ENCODE measurements at regions not wholly inside any gene's neighbourhood (a gene's known extent, or its start where the extent isn't known, plus 50 kb on each side); places are given as distances from the start of the nearest gene placed in this dataset.

GRCh38 chr17:13909901-13910519 is 159.3 kb upstream of the COX10 start:
- ChIA-PET POLR2A (no interaction called here), CTCF (no interaction called here)
- Histone ChIP-seq H3K4me3 (ENCODE audit: low read depth, low read length) (no peak overlapping the region), H3K27me3 (ENCODE audit: control insufficient read depth, insufficient read depth, low read length) (no peaks in the 10 kb centered on the region), H3K36me3 (ENCODE audit: control insufficient read depth, insufficient read depth, low read length) (no peaks in the 10 kb centered on the region)
- no peak for TF ChIP-seq CTCF (IDR thresholded peaks at IDR 0.05; ENCODE audit: insufficient read depth, low read depth, low read length)
- DNase-seq (ENCODE audit: low read depth): no peak

GRCh38 chr17:13917634-13918033 is 151.7 kb upstream of the COX10 start:
- POLR2A ChIA-PET: no interaction called here
- TF ChIP-seq CTCF (IDR thresholded peaks at IDR 0.05; ENCODE audit: insufficient read depth, low read depth, low read length): no peak

GRCh38 chr17:13918247-13918646 is 151.1 kb upstream of the COX10 start:
- H3K36me3 ChIP-seq (ENCODE audit: control insufficient read depth, insufficient read depth, low read length): no peaks in the 10 kb centered on the region
- ChIA-PET CTCF (no interaction called here), POLR2A (no interaction called here)

More at GRCh38 chr17:13917634-13918033, 151.7 kb upstream of the COX10 start:
- H3K4me3 ChIP-seq (ENCODE audit: low read depth, low read length): no peak overlapping the region
- CTCF ChIA-PET: no interaction called here
- H3K27me3 ChIP-seq (ENCODE audit: control insufficient read depth, insufficient read depth, low read length): no peaks in the 10 kb centered on the region
- no peak for DNase-seq (ENCODE audit: low read depth)
- no peaks in the 10 kb centered on the region for H3K36me3 ChIP-seq (ENCODE audit: control insufficient read depth, insufficient read depth, low read length)

GRCh38 chr17:13919818-13920217 is 149.5 kb upstream of the COX10 start:
- Histone ChIP-seq H3K27me3 (ENCODE audit: control insufficient read depth, insufficient read depth, low read length) (no peaks in the 10 kb centered on the region), H3K4me3 (ENCODE audit: low read depth, low read length) (no peak overlapping the region), H3K36me3 (ENCODE audit: control insufficient read depth, insufficient read depth, low read length) (no peaks in the 10 kb centered on the region)
- CTCF ChIA-PET: no interaction called here
- no peak for TF ChIP-seq CTCF (IDR thresholded peaks at IDR 0.05; ENCODE audit: insufficient read depth, low read depth, low read length)
- POLR2A ChIA-PET: no interaction called here
- no peak for DNase-seq (ENCODE audit: low read depth)

More at GRCh38 chr17:13918247-13918646, 151.1 kb upstream of the COX10 start:
- DNase-seq (ENCODE audit: low read depth): no peak
- H3K27me3 ChIP-seq (ENCODE audit: control insufficient read depth, insufficient read depth, low read length): no peaks in the 10 kb centered on the region
- no peak for TF ChIP-seq CTCF (IDR thresholded peaks at IDR 0.05; ENCODE audit: insufficient read depth, low read depth, low read length)
- H3K4me3 ChIP-seq (ENCODE audit: low read depth, low read length): no peak overlapping the region

- ChIA-PET POLR2A (no interaction called here), CTCF (no interaction called here)
- H3K4me3 ChIP-seq (ENCODE audit: low read depth, low read length): no peak overlapping the region
Measured at GRCh38 chr17:13920413-13920812, 148.9 kb upstream of the COX10 start.

More at GRCh38 chr17:13920413-13920812, 148.9 kb upstream of the COX10 start:
- H3K27me3 ChIP-seq (ENCODE audit: control insufficient read depth, insufficient read depth, low read length): no peaks in the 10 kb centered on the region
- no peak for TF ChIP-seq CTCF (IDR thresholded peaks at IDR 0.05; ENCODE audit: insufficient read depth, low read depth, low read length)
- no peaks in the 10 kb centered on the region for H3K36me3 ChIP-seq (ENCODE audit: control insufficient read depth, insufficient read depth, low read length)
- DNase-seq (ENCODE audit: low read depth): no peak

Measured in BJ (cell line).